GM23248 (cell line): ENCODE measurements at regions not wholly inside any gene's neighbourhood (a gene's known extent, or its start where the extent isn't known, plus 50 kb on each side); places are given as distances from the start of the nearest gene placed in this dataset.

Experiments used
- DNase-seq: peaks from one replicate; pipeline ENCODE4 v3.0.0-alpha.2; 2015
- H2AFZ ChIP-seq: fragments of 200-600 bp; sonication (generic); 2 replicates; pipeline ENCODE4 v1.6.1; 2016; ENCODE audit warnings: antibody characterized with exemption
- H3F3A ChIP-seq: fragments of 200-600 bp; sonication (generic); 2 replicates; pipeline ENCODE4 v1.6.1; 2016; ENCODE audit warnings: mild to moderate bottlenecking, antibody characterized with exemption, mixed run types; ENCODE audit not compliant: insufficient read depth
- H3K27ac ChIP-seq: fragments of 200-600 bp; sonication (generic); 2 replicates; pipeline ENCODE4 v1.5.1; 2016; ENCODE audit warnings: mild to moderate bottlenecking
- H3K27me3 ChIP-seq: fragments of 200-600 bp; sonication (generic); replicated peaks from 2 replicates; pipeline ENCODE4 v1.6.1; 2016; ENCODE audit warnings: mild to moderate bottlenecking; ENCODE audit not compliant: insufficient read depth
- H3K36me3 ChIP-seq: fragments of 200-600 bp; sonication (generic); 2 replicates; pipeline ENCODE4 v1.6.1; 2016; ENCODE audit warnings: low read depth, mild to moderate bottlenecking
- H3K4me1 ChIP-seq: fragments of 200-600 bp; sonication (generic); 2 replicates; pipeline ENCODE4 v1.6.1; 2016; ENCODE audit warnings: mild to moderate bottlenecking; ENCODE audit not compliant: insufficient read depth
- H3K4me2 ChIP-seq: fragments of 200-600 bp; sonication (generic); one replicate; pipeline ENCODE4 v1.6.1; 2016; ENCODE audit warnings: mild to moderate bottlenecking; ENCODE audit not compliant: unreplicated experiment
- H3K4me3 ChIP-seq: fragments of 200-600 bp; sonication (generic); 2 replicates; pipeline ENCODE4 v1.5.1; 2016; ENCODE audit warnings: mild to moderate bottlenecking
- H3K79me2 ChIP-seq: fragments of 200-600 bp; sonication (generic); 2 replicates; pipeline ENCODE4 v1.6.1; 2016; ENCODE audit warnings: mild to moderate bottlenecking; ENCODE audit not compliant: insufficient read depth
- H3K9ac ChIP-seq: fragments of 200-600 bp; sonication (generic); 2 replicates; pipeline ENCODE4 v1.6.1; 2016; ENCODE audit warnings: mild to moderate bottlenecking
- H3K9me2 ChIP-seq: fragments of 200-600 bp; sonication (generic); 2 replicates; pipeline ENCODE4 v1.6.1; 2016; ENCODE audit warnings: mixed run types, mild to moderate bottlenecking, moderate library complexity; ENCODE audit not compliant: insufficient read depth
- H3K9me3 ChIP-seq: fragments of 200-600 bp; sonication (generic); one replicate; pipeline ENCODE4 v1.6.1; 2017; ENCODE audit warnings: low read depth
- H4K20me1 ChIP-seq: fragments of 200-600 bp; sonication (generic); 2 replicates; pipeline ENCODE4 v1.6.0; 2016; ENCODE audit not compliant: insufficient read depth
- EZH2 ChIP-seq: fragments of 200-600 bp; sonication (generic); IDR thresholded peaks from 2 replicates; pipeline ENCODE4 v1.6.1; 2018; ENCODE audit warnings: antibody characterized with exemption, mild to moderate bottlenecking; ENCODE audit not compliant: insufficient read depth, poor library complexity, severe bottlenecking
- EZH2phosphoT487 ChIP-seq: fragments of 200-600 bp; sonication (generic); IDR thresholded peaks from 2 replicates; pipeline ENCODE4 v1.6.1; 2018; ENCODE audit warnings: antibody characterized with exemption, moderate library complexity, mild to moderate bottlenecking, low read depth; ENCODE audit not compliant: insufficient read depth
- WGBS, 2 experiments: methylation state at CpG; one replicate each; pipeline ENCODE4 v1.1.6; 2015 to 2017; ENCODE audit warnings: low lambda C conversion rate in 2 of 2, low coverage in 1 of 2; ENCODE audit errors: missing lambda C conversion rate in 2 of 2; 5-methylcytosine and 5-hydroxymethylcytosine counted together
- in situ Hi-C: fragments of 300-500 bp; cut with MboI; formaldehyde crosslinking; loops from 2 replicates; pipeline ENCODE4 v1.15.0; 2020

GRCh38 chr12:77372494-77372893 is 307.1 kb upstream of the E2F7 start:
- DNase-seq, result no peak
- peaks cover 9% of the 10 kb centered on the region for H3K4me1 ChIP-seq
- 0 out of 2 replicates have a peak, but pooled peaks cover 6% of the 10 kb centered on the region for H3F3A ChIP-seq
- H3K4me3 ChIP-seq, result no peak overlapping the region
- H2AFZ ChIP-seq, result no peak overlapping the region
- H3K36me3 ChIP-seq, result no peaks in the 10 kb centered on the region
- H3K27me3 ChIP-seq, result no peaks in the 10 kb centered on the region
- in situ Hi-C loops, result no loop called here
- no peak overlapping the region for H3K27ac ChIP-seq
- no peaks in the 10 kb centered on the region for H3K79me2 ChIP-seq
- no peak overlapping the region for H3K9ac ChIP-seq
- 86 to 89% methylated on average over 1 of the region's 1 CpG for WGBS, 2 experiments
- H3K9me3 ChIP-seq, result no peaks in the 10 kb centered on the region
- no peaks in the 10 kb centered on the region for H3K9me2 ChIP-seq
- no peak for TF ChIP-seq EZH2phosphoT487
- TF ChIP-seq EZH2, result no peak
- no peak overlapping the region for H3K4me2 ChIP-seq
- H4K20me1 ChIP-seq, result no peaks in the 10 kb centered on the region

GRCh38 chr12:77372026-77372425 is 306.7 kb upstream of the E2F7 start:
- Histone ChIP-seq H3K9me3 (no peaks in the 10 kb centered on the region), H3K27ac (no peak overlapping the region), H3K4me1 (peaks cover 5% of the 10 kb centered on the region), H3K9ac (no peak overlapping the region), H3F3A (0 out of 2 replicates have a peak, but pooled peaks cover 6% of the 10 kb centered on the region), H3K4me3 (no peak overlapping the region), H4K20me1 (no peaks in the 10 kb centered on the region), H3K79me2 (no peaks in the 10 kb centered on the region), H3K36me3 (no peaks in the 10 kb centered on the region), H3K4me2 (no peak overlapping the region), H3K27me3 (no peaks in the 10 kb centered on the region), H3K9me2 (no peaks in the 10 kb centered on the region), H2AFZ (no peak overlapping the region)
- in situ Hi-C loops, result no loop called here
- DNase-seq, result peak; percentile 8
- 86 to 93% methylated on average over 2 of the region's 2 CpGs for WGBS, 2 experiments
- TF ChIP-seq EZH2 (no peak), EZH2phosphoT487 (no peak)

- no peak for TF ChIP-seq EZH2phosphoT487
- no peak for TF ChIP-seq EZH2
- 94 to 96% methylated on average over 2 of the region's 2 CpGs for WGBS, 2 experiments
- in situ Hi-C loops, result no loop called here
Measured at GRCh38 chr12:77368379-77368778, 303.0 kb upstream of the E2F7 start.

GRCh38 chr12:77366616-77367015 is 301.2 kb upstream of the E2F7 start:
- Histone ChIP-seq H3K9me3 (no peaks in the 10 kb centered on the region), H3K27ac (no peak overlapping the region), H3K4me3 (no peak overlapping the region), H3K4me2 (no peak overlapping the region), H4K20me1 (no peaks in the 10 kb centered on the region), H3K27me3 (no peaks in the 10 kb centered on the region), H3K4me1 (no peaks in the 10 kb centered on the region), H3K79me2 (no peaks in the 10 kb centered on the region), H3K36me3 (no peaks in the 10 kb centered on the region), H3K9me2 (no peaks in the 10 kb centered on the region), H2AFZ (no peak overlapping the region), H3K9ac (no peak overlapping the region), H3F3A (no peaks in the 10 kb centered on the region)
- TF ChIP-seq EZH2phosphoT487, result no peak
- no peak for TF ChIP-seq EZH2
- in situ Hi-C loops, result no loop called here
- DNase-seq, result no peak
- 95 to 96% methylated on average over 2 of the region's 2 CpGs for WGBS, 2 experiments

More at GRCh38 chr12:77368379-77368778, 303.0 kb upstream of the E2F7 start:
- H3K27me3 ChIP-seq, result no peaks in the 10 kb centered on the region
- H3K27ac ChIP-seq, result no peak overlapping the region
- no peaks in the 10 kb centered on the region for H3K9me3 ChIP-seq
- no peak overlapping the region for H3K4me3 ChIP-seq
- no peak overlapping the region for H2AFZ ChIP-seq
- H3K4me1 ChIP-seq, result no peaks in the 10 kb centered on the region
- no peaks in the 10 kb centered on the region for H3K9me2 ChIP-seq
- H3K79me2 ChIP-seq, result no peaks in the 10 kb centered on the region
- no peak overlapping the region for H3K4me2 ChIP-seq
- no peaks in the 10 kb centered on the region for H3F3A ChIP-seq
- DNase-seq, result no peak
- H4K20me1 ChIP-seq, result no peaks in the 10 kb centered on the region
- no peaks in the 10 kb centered on the region for H3K36me3 ChIP-seq
- H3K9ac ChIP-seq, result no peak overlapping the region

- no peak for TF ChIP-seq EZH2
- TF ChIP-seq EZH2phosphoT487, result no peak
- in situ Hi-C loops, result no loop called here
- Histone ChIP-seq H2AFZ (no peak overlapping the region), H4K20me1 (no peaks in the 10 kb centered on the region), H3K4me1 (no peaks in the 10 kb centered on the region), H3K9me3 (no peaks in the 10 kb centered on the region), H3K9me2 (no peaks in the 10 kb centered on the region), H3K79me2 (no peaks in the 10 kb centered on the region), H3K27me3 (no peaks in the 10 kb centered on the region), H3K27ac (no peak overlapping the region), H3K4me2 (no peak overlapping the region), H3K9ac (no peak overlapping the region), H3K36me3 (no peaks in the 10 kb centered on the region), H3K4me3 (no peak overlapping the region), H3F3A (no peaks in the 10 kb centered on the region)
- WGBS, 2 experiments, result 63 to 65% methylated on average over 1 of the region's 1 CpG
- no peak for DNase-seq
Measured at GRCh38 chr12:77364400-77364799, 299.0 kb upstream of the E2F7 start.
